GM12873 (cell line): ENCODE measurements at regions not wholly inside any gene's neighbourhood (a gene's known extent, or its start where the extent isn't known, plus 50 kb on each side); places are given as distances from the start of the nearest gene placed in this dataset.

Source experiments
- TF ChIP-seq, protein P1 (sequence below): IDR thresholded peaks from 2 replicates; pipeline ENCODE4 v1.5.1; 2012; ENCODE audit warnings: low read depth, mild to moderate bottlenecking, moderate library complexity, low read length, control low read depth; ENCODE audit not compliant: insufficient read depth; ENCODE audit errors: missing control alignments

DNA sequence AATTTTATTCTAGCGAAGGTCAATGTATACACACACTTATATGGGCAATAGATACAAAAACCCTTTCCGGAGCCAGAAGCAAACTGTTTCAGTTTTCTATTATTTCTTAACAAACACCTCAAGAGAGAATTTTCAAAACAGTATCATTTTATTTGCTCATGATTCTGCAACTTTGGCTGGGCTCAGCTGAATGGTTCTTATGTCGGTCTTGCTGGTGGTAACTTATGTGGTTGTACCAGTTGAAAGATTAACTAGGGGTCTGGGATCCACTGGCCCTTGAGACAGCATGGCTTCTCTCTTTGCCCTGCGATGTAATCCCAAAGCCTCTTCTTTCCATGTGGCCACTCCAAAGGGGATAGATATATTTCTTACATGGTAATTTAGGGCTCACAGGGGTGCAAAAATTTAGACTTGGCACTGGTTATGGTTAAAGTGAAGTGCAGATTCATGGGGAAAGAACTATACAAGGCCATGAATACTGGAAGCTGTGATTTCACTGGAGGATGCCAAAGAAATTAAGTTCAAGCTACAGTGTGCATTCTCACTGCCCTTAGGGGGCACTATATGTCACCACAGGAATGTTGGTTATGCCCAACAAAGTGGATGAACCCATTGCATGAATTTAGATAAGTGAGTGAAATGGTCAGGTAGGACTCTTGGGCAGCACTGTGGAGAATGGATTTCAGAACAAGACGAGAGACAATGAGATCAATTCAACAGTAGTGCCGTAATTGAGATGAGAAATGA, 94.3 kb upstream of the NAV3 start:
- TF ChIP-seq, protein P1, sequence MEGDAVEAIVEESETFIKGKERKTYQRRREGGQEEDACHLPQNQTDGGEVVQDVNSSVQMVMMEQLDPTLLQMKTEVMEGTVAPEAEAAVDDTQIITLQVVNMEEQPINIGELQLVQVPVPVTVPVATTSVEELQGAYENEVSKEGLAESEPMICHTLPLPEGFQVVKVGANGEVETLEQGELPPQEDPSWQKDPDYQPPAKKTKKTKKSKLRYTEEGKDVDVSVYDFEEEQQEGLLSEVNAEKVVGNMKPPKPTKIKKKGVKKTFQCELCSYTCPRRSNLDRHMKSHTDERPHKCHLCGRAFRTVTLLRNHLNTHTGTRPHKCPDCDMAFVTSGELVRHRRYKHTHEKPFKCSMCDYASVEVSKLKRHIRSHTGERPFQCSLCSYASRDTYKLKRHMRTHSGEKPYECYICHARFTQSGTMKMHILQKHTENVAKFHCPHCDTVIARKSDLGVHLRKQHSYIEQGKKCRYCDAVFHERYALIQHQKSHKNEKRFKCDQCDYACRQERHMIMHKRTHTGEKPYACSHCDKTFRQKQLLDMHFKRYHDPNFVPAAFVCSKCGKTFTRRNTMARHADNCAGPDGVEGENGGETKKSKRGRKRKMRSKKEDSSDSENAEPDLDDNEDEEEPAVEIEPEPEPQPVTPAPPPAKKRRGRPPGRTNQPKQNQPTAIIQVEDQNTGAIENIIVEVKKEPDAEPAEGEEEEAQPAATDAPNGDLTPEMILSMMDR = peak; percentile 38

DNA sequence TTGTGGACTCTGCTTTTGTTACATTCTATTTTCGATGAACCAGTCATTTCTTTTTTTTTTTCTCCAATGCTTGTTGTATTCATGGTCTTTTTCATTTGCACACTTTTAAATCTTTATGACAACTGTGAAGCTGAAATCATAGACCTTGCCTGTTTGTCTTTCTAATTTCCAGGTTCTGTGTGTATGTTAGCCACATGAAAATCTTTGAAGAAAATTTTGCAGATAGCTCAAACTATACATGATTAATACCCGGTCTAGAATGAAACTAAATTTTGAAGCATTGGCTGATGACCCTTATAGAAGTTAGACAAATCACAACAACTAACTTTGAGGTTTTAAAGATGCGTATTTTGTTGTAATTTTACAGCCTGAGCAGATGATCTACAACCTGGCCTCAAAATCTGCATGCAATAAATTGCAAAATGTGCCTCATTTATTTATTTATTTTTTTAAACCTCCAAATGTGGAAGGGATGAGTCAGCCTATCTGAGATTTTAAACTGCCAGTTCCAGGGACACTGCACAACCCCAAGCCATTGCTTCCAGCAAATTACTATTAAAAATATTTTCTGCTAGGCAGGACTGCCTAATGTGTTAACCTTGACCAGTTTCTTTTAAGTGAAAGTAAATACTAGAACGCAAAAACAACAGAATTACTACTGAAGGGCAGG, 96.3 kb upstream of the NAV3 start:
- TF ChIP-seq, protein P1 = no peak

DNA sequence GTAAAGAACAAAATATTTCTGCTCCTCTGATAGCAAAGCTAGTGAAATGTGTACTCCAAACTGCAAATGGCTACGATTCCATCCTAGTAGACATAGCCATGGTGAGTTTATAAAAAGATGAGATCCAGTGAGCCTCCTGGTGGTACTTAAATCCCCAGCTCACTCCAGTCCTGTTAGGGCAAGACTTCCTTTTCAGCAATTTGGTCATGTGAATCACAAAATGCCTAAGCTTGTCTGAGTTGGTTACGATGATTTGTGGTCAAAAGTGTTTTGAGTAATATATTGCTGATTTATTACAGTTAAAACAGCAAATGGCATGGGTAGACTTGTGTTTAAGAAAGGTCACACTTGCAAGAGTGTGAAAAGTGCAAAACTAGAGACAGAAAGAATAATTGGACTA, 102.7 kb upstream of the NAV3 start:
- TF ChIP-seq, protein P1 = no peak

DNA sequence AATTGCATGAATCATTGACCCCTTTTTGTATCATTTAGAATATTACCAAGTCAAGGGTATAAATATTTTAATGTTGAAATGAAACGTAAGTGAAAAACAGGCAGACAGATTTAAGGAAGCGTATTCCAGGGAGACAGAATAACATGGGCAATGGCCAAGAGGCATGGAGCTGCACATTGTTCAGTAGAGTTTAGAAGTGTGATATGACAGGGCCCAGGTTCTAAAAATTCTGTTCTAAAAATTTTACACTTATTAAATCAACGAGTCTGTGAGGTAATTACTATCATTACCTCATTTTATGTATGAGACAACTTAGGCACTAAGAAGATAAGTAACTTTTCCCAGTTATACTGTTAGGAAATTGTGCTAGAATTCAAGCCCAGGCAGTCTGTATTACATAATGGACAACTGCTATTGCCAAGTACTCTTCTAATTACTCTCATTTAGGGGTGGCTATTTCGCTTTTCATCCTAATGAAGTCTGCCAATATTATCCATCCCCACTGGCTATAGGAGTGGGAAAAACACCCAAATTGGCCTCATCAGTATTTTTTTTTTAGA, 103.2 kb upstream of the NAV3 start:
- TF ChIP-seq, protein P1 = no peak

DNA sequence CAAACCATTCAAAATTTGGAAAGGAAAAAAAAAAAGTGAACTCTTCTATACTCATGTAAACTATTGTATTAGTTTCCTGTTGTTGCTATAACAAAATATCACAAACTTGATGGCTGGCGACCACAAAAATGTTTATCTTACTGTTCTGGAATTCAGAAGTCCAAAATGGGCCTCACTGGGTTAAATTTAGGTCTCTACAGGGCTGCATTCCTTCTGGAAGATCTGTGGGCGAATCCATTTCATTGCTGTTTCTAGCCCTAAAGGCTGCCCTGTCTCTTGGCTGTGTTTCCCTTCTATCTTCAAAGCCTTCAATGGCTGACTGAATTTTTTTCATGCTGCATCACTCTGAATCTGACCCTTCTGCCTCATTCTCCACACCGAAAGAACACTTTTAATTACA, 105.1 kb upstream of the NAV3 start:
- TF ChIP-seq, protein P1 = no peak

DNA sequence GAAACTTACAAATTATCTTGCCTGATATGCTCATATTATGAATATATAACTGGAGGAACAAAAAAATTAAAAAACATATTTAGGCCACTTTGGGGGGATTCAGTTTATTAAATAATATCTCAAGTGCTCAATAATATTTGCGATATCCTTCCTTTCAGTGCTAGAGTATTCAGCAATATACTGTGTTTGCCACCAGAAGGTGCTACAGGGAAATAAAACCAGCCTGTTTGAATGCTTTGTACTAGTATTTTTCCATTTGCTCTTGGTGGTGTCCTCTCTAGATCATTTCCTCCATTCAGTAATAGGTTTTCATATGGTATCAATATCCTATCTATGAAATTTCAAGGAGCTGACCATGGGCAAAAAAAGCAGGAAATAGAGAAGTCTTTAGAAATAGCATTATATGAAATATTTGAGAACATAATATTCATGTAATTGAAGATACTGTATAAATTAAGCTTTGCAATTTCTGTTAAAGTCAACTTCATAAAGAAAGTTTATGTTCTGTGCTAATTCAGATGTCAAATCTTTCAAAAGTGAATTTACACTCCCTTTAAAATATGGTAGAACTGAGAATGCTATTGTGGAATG, 106.2 kb upstream of the NAV3 start:
- TF ChIP-seq, protein P1 = peak; percentile 44

DNA sequence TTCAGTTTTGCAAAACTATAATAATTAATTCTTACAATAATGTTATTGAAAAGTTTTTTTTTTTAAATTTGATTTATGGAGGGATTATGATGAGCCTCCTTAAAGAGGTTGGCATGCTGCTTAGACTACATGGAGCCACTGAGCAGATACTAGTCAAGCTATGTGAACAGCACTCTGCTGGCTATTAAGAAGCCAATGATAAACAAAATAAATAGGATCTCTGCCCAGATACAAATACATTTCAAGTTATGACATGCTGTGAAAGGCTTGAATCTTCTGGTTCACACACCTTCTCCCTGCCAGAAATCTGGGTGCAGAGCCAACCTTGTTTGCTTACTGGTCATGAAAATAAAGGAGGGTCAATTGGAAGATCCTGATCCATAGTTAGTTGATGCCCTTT, 107.4 kb upstream of the NAV3 start:
- TF ChIP-seq, protein P1 = no peak
